NCI-H345 (cell line): ENCODE measurements at regions not wholly inside any gene's neighbourhood (a gene's known extent, or its start where the extent isn't known, plus 50 kb on each side); places are given as distances from the start of the nearest gene placed in this dataset.
"Not testable (repeated sequence)": the region's sequence is repeated elsewhere in the genome, so short reads cannot be mapped to it uniquely, and the experiment has no call there.

Experiments used
- DNase-seq: peaks from one replicate; lab custom pipeline; 2025; lab: John Stamatoyannopoulos, UW

DNA sequence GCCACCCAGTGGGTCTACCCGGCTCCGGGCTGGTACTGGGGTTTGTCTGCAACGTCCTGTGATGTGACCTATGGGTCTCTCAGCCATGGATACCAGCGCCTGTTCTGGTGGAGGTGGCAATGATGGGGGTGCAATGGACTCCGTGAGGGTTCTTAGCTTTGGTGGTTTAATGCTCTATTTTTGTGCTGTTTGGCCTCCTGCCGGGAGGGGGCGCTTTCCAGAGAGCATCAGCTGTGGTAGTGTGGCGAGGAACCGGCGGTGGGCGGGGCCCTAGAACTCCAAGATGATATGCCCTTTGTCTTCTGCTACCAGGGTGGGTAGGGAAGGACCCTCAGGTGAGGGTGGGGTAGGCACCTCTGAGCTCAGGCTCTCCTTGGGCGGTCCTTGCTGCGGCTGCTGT lies 324.1 kb upstream of the ZFP42 start:
- not testable (repeated sequence) for DNase-seq

DNA sequence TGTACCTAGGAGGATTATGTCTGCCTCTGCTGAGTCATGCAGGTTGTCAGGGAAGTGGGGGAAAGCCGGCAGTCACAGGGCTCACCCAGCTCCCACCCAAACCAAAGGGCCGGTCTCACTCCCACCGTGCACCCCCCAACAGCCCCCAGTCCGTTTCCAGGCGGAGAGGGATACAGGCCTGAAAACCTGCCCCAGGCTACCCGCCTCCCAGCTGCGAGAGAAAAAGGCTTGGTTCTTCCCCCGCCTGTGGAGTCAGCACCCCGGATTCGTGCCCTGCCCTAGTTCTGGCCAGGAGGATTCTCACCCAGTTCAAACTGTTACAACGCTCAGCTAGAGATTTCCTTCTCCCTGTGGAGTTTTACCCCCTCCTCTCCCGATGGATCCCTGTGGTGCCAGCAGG lies 323.6 kb upstream of the ZFP42 start:
- DNase-seq = not testable (repeated sequence)

GRCh38 chr4:187672526-187672925 lies 323.0 kb upstream of the ZFP42 start:
- DNase-seq = not testable (repeated sequence)

GRCh38 chr4:187679450-187679849 lies 316.1 kb upstream of the ZFP42 start:
- DNase-seq = no peak

DNA sequence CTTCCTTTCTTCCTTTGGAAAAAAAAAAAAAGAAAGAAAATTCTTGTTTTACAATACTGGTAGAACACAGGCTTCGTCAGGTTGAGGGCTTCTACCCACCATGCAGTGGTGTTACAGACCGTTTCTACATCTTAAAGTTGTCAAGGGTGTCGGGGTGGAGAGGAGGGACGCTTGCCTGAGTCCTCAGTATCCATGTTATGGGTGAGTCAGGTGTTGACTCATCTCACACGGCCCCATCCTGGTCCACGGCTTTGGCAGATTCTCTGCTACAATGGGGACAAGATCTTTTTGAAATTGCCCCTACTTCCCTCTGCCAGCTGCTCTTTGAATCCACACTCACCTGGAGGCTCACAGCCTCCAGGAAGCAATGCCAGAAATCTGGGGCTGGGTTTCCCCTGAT lies 310.3 kb upstream of the ZFP42 start:
- DNase-seq = no peak

DNA sequence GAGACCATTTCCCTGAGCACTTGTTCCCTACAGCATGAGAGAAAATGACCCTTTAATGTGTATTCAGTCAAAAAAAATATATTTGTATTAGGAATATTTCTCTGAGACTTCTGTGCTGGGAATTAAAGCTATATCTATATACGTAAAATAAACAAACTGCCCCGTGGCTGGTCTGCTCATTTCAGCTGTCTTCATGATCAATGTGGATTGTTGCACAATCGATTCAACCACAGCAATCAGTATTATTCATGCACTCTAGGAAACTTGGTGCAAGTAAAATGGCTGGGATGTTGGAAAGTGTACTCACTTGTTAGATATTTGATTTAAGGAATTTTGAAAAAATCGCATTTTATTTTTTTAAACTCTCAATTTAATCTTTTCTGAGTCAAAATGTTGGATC lies 307.9 kb upstream of the ZFP42 start:
- no peak for DNase-seq

- no peak for DNase-seq
These were observed 302.9 kb upstream of the ZFP42 start for GRCh38 chr4:187692626-187693025.

- DNase-seq = not testable (repeated sequence)
These were observed 300.0 kb upstream of the ZFP42 start for GRCh38 chr4:187695531-187695930.

GRCh38 chr4:187711586-187711985 lies 284.0 kb upstream of the ZFP42 start:
- no peak for DNase-seq

DNA sequence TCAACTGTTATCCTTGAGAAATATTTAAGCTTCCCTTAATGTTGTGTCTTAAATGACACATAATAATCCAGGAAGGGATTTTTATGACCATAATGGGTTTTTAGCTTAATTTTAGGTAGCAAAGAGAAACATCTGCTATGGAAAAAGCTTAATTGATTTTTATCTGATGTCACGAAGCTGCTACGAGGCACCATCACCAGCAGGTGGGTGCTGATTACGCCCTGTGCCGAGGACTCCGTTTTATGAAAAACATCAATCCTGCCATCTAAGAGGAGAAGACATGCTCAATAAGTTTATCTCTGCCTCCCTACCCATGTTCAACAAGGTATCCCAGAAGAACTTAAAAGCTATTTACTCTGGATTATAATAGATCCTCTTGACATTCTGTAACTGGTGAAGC lies 280.6 kb upstream of the ZFP42 start:
- DNase-seq = no peak

GRCh38 chr4:187715466-187715865 lies 280.1 kb upstream of the ZFP42 start:
- DNase-seq = no peak

DNA sequence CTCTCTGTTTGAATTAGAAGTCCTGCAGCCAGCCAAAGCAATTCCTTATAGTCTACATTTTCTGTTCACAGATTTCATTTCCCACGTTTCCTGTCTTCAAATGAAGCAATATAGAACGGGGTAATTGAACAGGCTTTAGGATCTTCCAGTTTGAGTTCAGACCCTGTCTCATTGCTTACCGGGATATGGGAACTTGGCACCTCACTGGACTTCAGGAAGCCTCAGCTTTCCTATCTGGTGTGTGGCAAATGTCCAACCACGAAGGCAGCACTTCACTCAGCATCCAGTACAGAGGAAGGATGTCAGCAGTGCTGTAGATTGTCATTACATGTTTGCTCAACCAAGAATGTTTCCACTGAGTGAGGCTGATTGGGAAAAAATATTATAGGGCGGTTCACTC lies 271.1 kb upstream of the ZFP42 start:
- DNase-seq = no peak

DNA sequence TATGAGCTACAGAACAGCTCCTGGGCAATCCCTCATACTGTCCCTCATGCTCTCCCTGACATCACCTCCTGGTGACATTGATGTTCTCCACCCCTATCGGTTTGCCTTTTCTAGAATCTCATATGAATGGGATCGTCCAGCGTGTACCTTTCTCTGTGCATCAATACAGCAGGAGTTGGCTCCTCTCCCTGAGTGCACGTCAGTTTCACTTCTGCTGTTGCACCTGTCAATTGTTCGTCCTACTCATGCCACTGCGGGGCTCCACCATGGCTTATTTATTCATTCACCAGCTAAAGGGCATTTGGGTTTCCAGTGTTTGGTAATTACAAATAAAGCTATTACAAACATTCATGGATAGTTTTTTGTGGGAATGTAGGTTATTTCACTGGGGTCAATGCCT lies 269.1 kb upstream of the ZFP42 start:
- DNase-seq = peak; percentile 54

GRCh38 chr4:187732524-187732923 lies 263.0 kb upstream of the ZFP42 start:
- DNase-seq = no peak

DNA sequence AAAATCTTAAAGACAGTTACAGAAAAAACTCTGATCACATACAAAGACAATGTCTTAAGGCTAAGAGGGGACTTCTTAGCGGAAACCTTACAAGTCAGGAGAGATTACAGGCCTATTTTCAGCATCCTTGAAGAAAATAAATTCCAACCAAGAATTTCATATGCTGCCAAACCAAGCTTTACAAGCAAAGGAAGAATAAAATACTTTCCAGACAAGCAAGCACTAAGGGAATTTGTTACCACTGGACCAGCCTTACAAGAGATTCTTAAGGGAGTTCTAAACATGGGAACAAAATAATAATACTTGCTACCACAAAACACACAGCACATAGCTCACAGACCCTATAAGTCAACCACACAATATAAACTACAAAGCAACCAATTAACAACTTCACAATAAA lies 255.8 kb upstream of the ZFP42 start:
- DNase-seq = no peak

- no peak for DNase-seq
These were observed 250.7 kb upstream of the ZFP42 start for GRCh38 chr4:187744911-187745310.

DNA sequence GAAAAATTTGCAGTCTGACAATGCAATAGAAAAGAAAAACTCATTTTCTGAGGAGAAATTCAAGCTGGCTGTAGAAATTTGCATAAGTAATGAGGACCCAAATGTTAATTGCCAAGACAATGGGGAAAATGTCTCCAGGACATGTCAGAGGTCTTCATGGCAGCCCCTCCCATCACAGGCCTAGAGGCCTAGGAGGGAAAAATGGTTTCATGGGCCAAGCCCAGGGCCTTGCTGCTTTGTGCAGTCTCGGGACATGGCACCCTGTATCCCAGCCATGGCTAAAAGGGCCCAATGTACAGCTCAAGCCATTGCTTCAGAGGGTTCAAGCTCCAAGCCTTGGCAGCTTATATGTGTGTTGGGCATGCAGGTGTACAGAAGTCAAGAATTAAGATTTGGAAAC lies 244.9 kb upstream of the ZFP42 start:
- not testable (repeated sequence) for DNase-seq

- DNase-seq = no peak
These were observed 228.4 kb upstream of the ZFP42 start for GRCh38 chr4:187767158-187767557.

- no peak for DNase-seq
These were observed 227.9 kb upstream of the ZFP42 start for GRCh38 chr4:187767687-187768086.

GRCh38 chr4:187770345-187770744 lies 225.2 kb upstream of the ZFP42 start:
- DNase-seq = no peak

DNA sequence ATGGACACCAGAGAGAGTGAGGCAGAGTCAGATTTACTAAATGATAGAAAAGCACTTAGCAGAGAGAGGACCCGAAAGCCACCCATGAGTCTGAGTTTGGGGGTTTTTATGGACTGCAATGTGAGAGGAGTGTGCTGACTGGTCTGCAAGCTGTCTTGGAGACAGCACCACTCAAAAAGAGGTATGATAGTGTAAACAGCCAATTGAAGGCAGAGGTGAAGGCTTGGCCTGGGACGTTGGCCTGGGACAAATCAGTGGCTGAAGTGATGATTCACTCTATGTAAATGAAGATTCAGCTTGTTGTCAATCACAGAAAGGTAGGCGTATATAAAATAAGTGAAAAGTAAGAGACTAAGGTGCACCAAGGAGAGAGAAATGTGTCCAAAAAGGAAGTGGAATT lies 217.6 kb upstream of the ZFP42 start:
- DNase-seq = no peak

- DNase-seq = no peak
These were observed 215.5 kb upstream of the ZFP42 start for GRCh38 chr4:187780070-187780469.

GRCh38 chr4:187782286-187782824 lies 213.2 kb upstream of the ZFP42 start:
- DNase-seq = no peak

DNA sequence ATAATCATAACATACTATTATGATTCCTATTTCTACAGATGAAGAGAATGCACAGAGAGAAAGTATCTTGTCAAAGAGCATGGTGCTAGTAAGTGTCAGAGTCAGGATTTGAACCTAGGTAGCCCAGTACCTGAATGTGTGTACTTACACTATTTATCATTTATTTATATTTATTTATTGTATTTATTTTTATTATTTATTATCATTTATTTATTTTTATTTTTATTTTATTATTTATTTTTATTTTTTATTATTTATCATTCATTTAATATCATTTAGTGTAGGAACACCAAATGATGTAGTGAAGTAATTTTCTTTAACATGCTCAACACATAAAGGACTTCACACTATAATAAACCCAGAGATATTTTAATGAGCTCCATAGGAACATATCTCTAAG lies 209.4 kb upstream of the ZFP42 start:
- no peak for DNase-seq

DNA sequence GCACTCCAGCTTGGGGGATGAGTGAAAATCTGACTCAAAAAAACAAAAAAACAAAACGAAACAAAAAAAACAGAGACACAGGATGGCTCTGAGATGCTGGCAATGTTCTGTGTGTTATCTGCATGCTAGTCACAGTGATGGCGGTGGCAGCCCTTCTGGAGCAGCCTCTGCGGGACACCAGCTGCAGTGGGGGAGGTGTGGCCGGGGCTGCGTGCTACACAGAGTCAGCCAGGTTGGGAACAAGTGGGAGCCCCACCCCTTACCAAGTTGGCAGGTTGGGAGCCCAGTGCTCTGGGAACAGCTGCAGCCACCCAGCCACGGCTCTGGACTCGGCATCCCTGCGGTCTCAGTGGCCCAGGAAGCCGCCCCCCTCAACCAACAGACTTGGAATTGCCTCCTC lies 206.5 kb upstream of the ZFP42 start:
- no peak for DNase-seq
